Fibroblast of pulmonary artery (primary cell): ENCODE measurements at regions not wholly inside any gene's neighbourhood (a gene's known extent, or its start where the extent isn't known, plus 50 kb on each side); places are given as distances from the start of the nearest gene placed in this dataset.
"Not testable (repeated sequence)": the region's sequence is repeated elsewhere in the genome, so short reads cannot be mapped to it uniquely, and the experiment has no call there.

ENCODE experiments used
- DNase-seq: peaks from one replicate; pipeline ENCODE4 v3.0.0-alpha.2; 2010; ENCODE audit warnings: low read depth
- H3K4me3 ChIP-seq: replicated peaks from 2 replicates; pipeline ENCODE4 v1.5.1; 2011; ENCODE audit warnings: low read depth, mild to moderate bottlenecking, control low read depth, low read length, moderate library complexity
- TF ChIP-seq, protein P1 (sequence below): IDR thresholded peaks from 2 replicates; pipeline ENCODE4 v1.5.1; 2011; ENCODE audit warnings: mild to moderate bottlenecking, control low read depth, low read length, inconsistent platforms; ENCODE audit errors: missing control alignments

DNA sequence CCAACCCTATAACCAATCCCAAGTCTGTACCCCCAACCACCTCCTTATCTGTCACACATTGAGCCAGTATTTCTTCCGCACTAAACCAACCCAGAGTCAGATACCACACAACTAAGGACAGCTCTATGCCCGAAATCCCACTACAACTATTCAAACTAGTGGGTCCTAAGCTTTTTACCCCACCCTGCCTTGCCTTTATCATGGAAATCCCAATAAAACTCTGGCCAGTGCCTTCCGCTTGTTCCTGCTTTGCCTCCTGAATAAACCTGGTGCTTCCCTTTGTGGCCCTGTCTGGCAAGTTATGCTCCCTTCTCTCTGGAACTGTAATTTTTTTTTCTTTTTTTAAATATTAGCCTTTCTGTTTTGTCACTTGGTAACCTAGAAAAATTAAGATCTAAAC lies 493.3 kb upstream of the SYT1 start:
- DNase-seq: no peak
- no peak overlapping the region for H3K4me3 ChIP-seq
- TF ChIP-seq, protein P1, sequence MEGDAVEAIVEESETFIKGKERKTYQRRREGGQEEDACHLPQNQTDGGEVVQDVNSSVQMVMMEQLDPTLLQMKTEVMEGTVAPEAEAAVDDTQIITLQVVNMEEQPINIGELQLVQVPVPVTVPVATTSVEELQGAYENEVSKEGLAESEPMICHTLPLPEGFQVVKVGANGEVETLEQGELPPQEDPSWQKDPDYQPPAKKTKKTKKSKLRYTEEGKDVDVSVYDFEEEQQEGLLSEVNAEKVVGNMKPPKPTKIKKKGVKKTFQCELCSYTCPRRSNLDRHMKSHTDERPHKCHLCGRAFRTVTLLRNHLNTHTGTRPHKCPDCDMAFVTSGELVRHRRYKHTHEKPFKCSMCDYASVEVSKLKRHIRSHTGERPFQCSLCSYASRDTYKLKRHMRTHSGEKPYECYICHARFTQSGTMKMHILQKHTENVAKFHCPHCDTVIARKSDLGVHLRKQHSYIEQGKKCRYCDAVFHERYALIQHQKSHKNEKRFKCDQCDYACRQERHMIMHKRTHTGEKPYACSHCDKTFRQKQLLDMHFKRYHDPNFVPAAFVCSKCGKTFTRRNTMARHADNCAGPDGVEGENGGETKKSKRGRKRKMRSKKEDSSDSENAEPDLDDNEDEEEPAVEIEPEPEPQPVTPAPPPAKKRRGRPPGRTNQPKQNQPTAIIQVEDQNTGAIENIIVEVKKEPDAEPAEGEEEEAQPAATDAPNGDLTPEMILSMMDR: no peak

DNA sequence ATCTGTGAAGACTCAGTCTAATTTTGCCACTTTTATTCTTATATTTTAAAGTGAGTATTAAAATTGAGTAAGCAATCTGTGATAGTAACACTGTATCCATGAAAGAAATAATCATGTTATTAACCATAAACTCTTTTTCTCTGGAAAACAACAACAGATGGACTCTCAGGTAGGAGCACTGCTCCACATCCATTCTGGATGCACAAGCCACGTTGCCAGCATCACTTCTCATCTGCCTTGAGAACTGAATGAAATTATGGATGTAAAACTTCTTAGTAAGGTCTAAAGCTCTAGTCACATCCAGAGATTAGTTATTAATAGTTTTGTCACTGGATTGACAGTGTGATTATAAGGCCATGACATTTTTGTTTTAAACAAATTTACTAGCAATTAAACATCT lies 489.1 kb upstream of the SYT1 start:
- TF ChIP-seq, protein P1: no peak
- H3K4me3 ChIP-seq: no peak overlapping the region
- no peak for DNase-seq

DNA sequence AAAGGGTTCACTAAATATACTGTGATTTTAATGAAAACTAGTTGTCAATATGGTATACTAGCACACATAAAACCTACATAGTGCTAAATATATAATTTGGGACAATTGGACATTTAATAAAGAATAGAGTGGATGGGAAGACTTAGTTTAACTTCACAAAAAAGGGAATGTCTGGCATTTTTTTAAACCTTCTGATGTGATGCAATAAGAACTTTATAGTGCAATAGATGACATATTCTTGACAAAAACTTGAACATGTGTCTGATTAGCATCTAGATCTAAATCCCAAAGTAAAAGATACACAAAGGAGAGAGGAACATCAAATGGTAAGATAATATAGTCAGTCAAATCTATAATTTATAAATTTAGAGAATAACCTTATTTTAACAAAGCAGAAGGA lies 488.3 kb upstream of the SYT1 start:
- no peak for DNase-seq
- TF ChIP-seq, protein P1: no peak
- H3K4me3 ChIP-seq: no peak overlapping the region

DNA sequence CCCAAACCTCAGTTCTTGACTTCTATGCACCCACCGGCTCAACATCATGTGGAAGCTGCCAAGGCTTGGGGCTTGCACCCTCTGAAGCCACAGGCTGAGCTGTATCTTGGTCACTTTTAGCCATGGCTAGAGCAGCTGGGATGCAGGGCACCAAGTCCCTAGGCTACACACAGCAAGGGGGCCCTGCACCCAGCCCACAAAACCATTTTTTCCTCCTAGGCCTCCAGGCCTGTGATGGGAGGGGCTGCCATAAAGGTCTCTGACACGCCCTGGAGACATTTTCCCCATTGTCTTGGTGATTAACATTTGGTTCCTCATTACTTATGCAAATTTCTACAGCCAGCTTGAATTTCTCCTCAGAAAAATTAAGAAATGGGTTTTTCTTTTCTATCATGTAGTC lies 485.5 kb upstream of the SYT1 start:
- not testable (repeated sequence) for DNase-seq, H3K4me3 ChIP-seq

DNA sequence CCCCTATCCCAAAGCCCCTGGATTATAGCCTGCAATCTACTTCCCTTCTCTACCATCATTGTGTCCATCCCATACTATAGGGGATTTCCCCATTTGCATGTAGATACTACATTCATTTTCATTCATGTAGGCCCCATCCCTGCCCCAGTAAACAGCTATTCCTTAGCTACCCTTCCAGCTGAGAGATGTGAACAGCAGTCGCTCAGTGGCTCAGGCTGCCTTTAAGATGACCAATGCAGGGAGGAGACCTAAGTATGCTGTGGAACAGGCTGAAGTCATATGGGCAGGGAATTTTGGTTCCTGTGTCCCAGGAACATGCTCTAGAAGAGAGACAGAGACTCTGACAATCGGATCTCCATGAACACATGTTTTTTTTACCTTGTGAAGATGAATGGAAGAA lies 481.2 kb upstream of the SYT1 start:
- TF ChIP-seq, protein P1: no peak
- no peak for DNase-seq
- H3K4me3 ChIP-seq: no peak overlapping the region

DNA sequence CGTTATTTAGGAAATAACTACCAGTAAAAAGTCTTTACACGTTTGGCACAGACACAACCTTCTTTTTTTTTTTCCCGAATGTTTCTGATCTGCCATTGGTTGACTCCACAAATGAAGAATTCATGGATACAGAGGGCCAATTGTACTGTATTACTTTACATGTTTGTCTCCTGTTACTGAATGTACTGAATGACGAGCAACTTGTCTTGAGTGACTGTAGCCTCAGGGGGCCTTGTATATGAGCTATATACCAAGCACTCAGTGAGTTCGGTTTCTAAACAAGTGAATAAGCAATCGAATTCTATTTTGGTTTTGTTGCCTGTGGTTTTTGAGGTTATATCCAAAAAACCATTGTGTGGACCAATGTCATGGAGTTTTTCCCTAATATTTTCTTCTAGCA lies 480.0 kb upstream of the SYT1 start:
- H3K4me3 ChIP-seq: no peak overlapping the region
- DNase-seq: no peak
- TF ChIP-seq, protein P1: no peak

DNA sequence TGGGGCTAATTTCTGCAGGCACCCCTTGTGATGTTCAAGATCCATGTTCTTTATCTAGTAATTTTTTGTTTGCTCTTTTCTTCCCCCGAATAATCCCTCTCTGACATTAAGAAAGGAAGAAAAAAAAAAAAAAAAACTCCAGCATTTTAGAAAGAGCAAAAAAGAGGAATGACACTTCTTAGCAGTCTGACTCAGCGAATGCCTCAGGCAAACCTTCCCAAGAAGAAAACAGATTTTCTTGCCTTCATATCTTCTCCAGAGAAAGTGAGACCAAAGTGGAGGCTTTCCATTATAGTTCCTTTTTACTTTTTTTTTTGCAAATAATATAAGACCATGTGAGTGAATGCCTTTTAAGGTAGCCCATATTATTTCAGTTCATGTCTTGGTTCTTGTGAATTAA lies 479.0 kb upstream of the SYT1 start:
- H3K4me3 ChIP-seq: no peak overlapping the region
- no peak for DNase-seq
- TF ChIP-seq, protein P1: no peak

DNA sequence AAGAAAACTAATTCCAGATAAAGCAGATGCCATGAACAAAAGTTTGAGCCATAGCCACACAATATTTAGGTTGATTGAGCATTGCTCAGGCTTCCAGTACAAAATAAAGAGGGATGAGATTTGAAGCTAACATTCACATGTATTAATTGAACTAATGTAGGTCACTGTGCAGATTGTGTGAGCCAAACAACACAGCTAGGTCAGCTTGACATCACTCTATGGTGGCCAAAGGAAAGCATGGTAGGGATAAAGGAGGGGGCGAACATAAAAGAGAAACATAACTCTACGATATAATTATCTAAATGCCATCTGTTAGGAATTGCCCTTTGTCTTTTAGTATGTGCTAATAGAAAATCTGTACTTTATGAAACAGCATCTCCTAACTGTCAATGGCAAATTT lies 477.7 kb upstream of the SYT1 start:
- no peak for DNase-seq
- TF ChIP-seq, protein P1: no peak
- no peak overlapping the region for H3K4me3 ChIP-seq
